Mammary epithelial cell (primary cell): ENCODE measurements at regions not wholly inside any gene's neighbourhood (a gene's known extent, or its start where the extent isn't known, plus 50 kb on each side); places are given as distances from the start of the nearest gene placed in this dataset.

Source experiments
- EZH2 ChIP-seq: IDR thresholded peaks from 2 replicates; pipeline ENCODE4 v1.6.1; 2012; ENCODE audit warnings: low read length, inconsistent platforms, borderline replicate concordance
- TF ChIP-seq, protein P1 (sequence below), 2 donors: IDR thresholded peaks in 1 of 2; conservative IDR thresholded peaks in 1 of 2; 2 replicates each; pipeline ENCODE4 v1.5.1; 2011 to 2012; ENCODE audit warnings: inconsistent platforms in 2 of 2, low read length in 2 of 2, mild to moderate bottlenecking in 2 of 2, control low read depth in 1 of 2, low read depth in 1 of 2; ENCODE audit not compliant: insufficient read depth in 1 of 2; ENCODE audit errors: extremely low read depth in 1 of 2

DNA sequence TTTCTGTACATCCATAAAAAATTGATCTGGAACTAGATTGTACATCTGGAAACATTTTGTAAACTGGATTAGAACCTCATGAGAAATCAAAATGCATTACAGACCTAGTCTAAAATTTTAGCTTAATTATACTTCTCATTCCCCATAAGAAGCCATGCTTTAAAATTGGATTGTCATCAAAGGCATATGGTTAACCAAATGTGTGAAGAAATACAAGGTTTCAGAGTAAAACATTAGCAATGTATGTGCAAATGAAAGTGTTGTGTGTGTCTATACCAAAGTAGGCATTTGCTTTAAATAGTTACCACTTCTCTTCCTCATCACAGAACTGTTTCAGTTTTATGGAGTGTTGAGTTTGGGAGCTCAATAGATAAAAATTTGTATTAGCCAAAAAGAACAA, 968.7 kb downstream of the EPHA3 start:
- TF ChIP-seq, protein P1, sequence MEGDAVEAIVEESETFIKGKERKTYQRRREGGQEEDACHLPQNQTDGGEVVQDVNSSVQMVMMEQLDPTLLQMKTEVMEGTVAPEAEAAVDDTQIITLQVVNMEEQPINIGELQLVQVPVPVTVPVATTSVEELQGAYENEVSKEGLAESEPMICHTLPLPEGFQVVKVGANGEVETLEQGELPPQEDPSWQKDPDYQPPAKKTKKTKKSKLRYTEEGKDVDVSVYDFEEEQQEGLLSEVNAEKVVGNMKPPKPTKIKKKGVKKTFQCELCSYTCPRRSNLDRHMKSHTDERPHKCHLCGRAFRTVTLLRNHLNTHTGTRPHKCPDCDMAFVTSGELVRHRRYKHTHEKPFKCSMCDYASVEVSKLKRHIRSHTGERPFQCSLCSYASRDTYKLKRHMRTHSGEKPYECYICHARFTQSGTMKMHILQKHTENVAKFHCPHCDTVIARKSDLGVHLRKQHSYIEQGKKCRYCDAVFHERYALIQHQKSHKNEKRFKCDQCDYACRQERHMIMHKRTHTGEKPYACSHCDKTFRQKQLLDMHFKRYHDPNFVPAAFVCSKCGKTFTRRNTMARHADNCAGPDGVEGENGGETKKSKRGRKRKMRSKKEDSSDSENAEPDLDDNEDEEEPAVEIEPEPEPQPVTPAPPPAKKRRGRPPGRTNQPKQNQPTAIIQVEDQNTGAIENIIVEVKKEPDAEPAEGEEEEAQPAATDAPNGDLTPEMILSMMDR (conservative IDR thresholded peaks at IDR 0.05 in 1 of 2, IDR thresholded peaks at IDR 0.05 in 1 of 2; ENCODE audit: extremely low read depth in 1 of 2, insufficient read depth in 1 of 2, low read depth in 1 of 2, low read length in 2 of 2) = no peak
- no peak for TF ChIP-seq EZH2
